Left ventricle myocardium inferior (tissue), 1 donor: ENCODE measurements at regions not wholly inside any gene's neighbourhood (a gene's known extent, or its start where the extent isn't known, plus 50 kb on each side); places are given as distances from the start of the nearest gene placed in this dataset.
A peak's percentile ranks its signal among the peaks of the same experiment; 100 is the strongest.

ENCODE experiments used
- DNase-seq: peaks from one replicate; pipeline ENCODE4 v3.0.0-alpha.2; 2020
- H3K27ac ChIP-seq: fragments of 200-600 bp; replicated peaks from 2 replicates; pipeline ENCODE4 v1.8.0; 2021
- H3K27me3 ChIP-seq: fragments of 200-600 bp; 2 replicates; pipeline ENCODE4 v1.8.0; 2021; ENCODE audit warnings: low read depth
- H3K36me3 ChIP-seq: fragments of 200-600 bp; 2 replicates; pipeline ENCODE4 v1.8.0; 2021
- H3K4me1 ChIP-seq: fragments of 200-600 bp; 2 replicates; pipeline ENCODE4 v1.8.0; 2021
- H3K4me3 ChIP-seq: fragments of 200-600 bp; 2 replicates; pipeline ENCODE4 v1.8.0; 2021; ENCODE audit warnings: mild to moderate bottlenecking, moderate library complexity
- H3K9me3 ChIP-seq: fragments of 200-600 bp; replicated peaks from 2 replicates; pipeline ENCODE4 v1.8.0; 2021
- CTCF ChIP-seq: fragments of 200-600 bp; IDR thresholded peaks from 2 replicates; pipeline ENCODE4 v1.8.0; 2021; ENCODE audit warnings: antibody characterized with exemption, mild to moderate bottlenecking, borderline replicate concordance
- intact Hi-C: fragments of 100-400 bp; cut with micrococcal nuclease; formaldehyde crosslinking; loops from one replicate; pipeline ENCODE4 v1.11.0; 2022
- donor health status: DM: no; HTN: yes; CAD: no; lungs with severe emphysema.

GRCh38 chr7:87671-88070 lies 104.7 kb upstream of the FAM20C start:
- no peaks in the 10 kb centered on the region for H3K36me3 ChIP-seq
- no peak overlapping the region for H3K4me3 ChIP-seq
- H3K9me3 ChIP-seq = no peaks in the 10 kb centered on the region
- intact Hi-C loops = no loop called here
- H3K27ac ChIP-seq = no peak overlapping the region
- DNase-seq = no peak
- TF ChIP-seq CTCF = no peak
- peaks cover 30% of the 10 kb centered on the region for H3K4me1 ChIP-seq
- H3K27me3 ChIP-seq = peaks cover 32% of the 10 kb centered on the region

- Histone ChIP-seq H3K27ac (no peak overlapping the region), H3K4me1 (peaks cover 30% of the 10 kb centered on the region), H3K4me3 (no peak overlapping the region), H3K27me3 (peaks cover 32% of the 10 kb centered on the region), H3K9me3 (no peaks in the 10 kb centered on the region), H3K36me3 (no peaks in the 10 kb centered on the region)
- no peak for TF ChIP-seq CTCF
- DNase-seq = no peak
- intact Hi-C loops = no loop called here
These were observed 104.1 kb upstream of the FAM20C start for GRCh38 chr7:88095-88926.

- intact Hi-C loops = no loop called here
These were observed 103.5 kb upstream of the FAM20C start for GRCh38 chr7:88927-89231.

GRCh38 chr7:89232-90019 lies 102.9 kb upstream of the FAM20C start:
- H3K27ac ChIP-seq = peak overlapping the region; percentile 43

More at GRCh38 chr7:88927-89231, 103.5 kb upstream of the FAM20C start:
- Histone ChIP-seq H3K27me3 (peaks cover 32% of the 10 kb centered on the region), H3K36me3 (no peaks in the 10 kb centered on the region), H3K4me1 (peaks cover 30% of the 10 kb centered on the region), H3K4me3 (no peak overlapping the region), H3K27ac (peak overlapping the region; percentile 43), H3K9me3 (no peaks in the 10 kb centered on the region)
- TF ChIP-seq CTCF = no peak
- DNase-seq = no peak

More at GRCh38 chr7:89232-90019, 102.9 kb upstream of the FAM20C start:
- no peak overlapping the region for H3K4me3 ChIP-seq
- H3K36me3 ChIP-seq = no peaks in the 10 kb centered on the region
- TF ChIP-seq CTCF = no peak
- peaks cover 30% of the 10 kb centered on the region for H3K4me1 ChIP-seq
- peaks cover 32% of the 10 kb centered on the region for H3K27me3 ChIP-seq
- intact Hi-C loops = no loop called here
- H3K9me3 ChIP-seq = no peaks in the 10 kb centered on the region
- DNase-seq = peak; percentile 52
